ENCODE measurements at regions not wholly inside any gene's neighbourhood (a gene's known extent, or its start where the extent isn't known, plus 50 kb on each side); places are given as distances from the start of the nearest gene placed in this dataset.
"Not testable (repeated sequence)": the region's sequence is repeated elsewhere in the genome, so short reads cannot be mapped to it uniquely, and the experiment has no call there.

DNA sequence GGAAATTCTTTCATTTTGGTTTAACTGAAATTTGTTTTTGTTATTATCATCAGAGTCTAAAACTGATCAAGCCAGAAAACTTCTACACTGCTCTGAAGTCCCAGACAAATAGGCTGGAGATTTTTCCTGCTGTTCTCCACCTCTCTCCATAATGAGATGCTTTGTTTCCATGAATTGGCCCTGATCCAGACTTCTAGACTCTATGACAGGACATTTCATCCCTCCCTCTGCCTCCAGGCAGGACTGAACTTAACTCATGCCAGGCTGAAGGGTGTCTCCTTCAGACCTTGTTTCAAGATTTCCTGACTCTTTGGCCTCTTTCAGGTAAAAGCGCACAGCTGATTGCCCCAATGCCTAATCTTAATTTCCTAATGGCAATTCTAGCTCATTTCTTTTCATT, 69.1 kb upstream of the HOXC13 start:
- Histone ChIP-seq H3K9me3 (ENCODE audit: control insufficient read depth, insufficient read depth, low read length) (no peaks in the 10 kb centered on the region), H3K27ac (ENCODE audit: low read depth, low read length) (no peak overlapping the region), H3K4me3 (ENCODE audit: low read depth, low read length) (no peak overlapping the region), H3K27me3 (ENCODE audit: control insufficient read depth, insufficient read depth, low read length) (peaks cover 15% of the 10 kb centered on the region)
- TF ChIP-seq, protein P1, sequence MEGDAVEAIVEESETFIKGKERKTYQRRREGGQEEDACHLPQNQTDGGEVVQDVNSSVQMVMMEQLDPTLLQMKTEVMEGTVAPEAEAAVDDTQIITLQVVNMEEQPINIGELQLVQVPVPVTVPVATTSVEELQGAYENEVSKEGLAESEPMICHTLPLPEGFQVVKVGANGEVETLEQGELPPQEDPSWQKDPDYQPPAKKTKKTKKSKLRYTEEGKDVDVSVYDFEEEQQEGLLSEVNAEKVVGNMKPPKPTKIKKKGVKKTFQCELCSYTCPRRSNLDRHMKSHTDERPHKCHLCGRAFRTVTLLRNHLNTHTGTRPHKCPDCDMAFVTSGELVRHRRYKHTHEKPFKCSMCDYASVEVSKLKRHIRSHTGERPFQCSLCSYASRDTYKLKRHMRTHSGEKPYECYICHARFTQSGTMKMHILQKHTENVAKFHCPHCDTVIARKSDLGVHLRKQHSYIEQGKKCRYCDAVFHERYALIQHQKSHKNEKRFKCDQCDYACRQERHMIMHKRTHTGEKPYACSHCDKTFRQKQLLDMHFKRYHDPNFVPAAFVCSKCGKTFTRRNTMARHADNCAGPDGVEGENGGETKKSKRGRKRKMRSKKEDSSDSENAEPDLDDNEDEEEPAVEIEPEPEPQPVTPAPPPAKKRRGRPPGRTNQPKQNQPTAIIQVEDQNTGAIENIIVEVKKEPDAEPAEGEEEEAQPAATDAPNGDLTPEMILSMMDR (IDR thresholded peaks at IDR 0.05; ENCODE audit: low read depth, low read length), result no peak
- ChIA-PET CTCF (no interaction called here), POLR2A (no interaction called here)
- DNase-seq (ENCODE audit: low read depth, low spot score), result no peak

DNA sequence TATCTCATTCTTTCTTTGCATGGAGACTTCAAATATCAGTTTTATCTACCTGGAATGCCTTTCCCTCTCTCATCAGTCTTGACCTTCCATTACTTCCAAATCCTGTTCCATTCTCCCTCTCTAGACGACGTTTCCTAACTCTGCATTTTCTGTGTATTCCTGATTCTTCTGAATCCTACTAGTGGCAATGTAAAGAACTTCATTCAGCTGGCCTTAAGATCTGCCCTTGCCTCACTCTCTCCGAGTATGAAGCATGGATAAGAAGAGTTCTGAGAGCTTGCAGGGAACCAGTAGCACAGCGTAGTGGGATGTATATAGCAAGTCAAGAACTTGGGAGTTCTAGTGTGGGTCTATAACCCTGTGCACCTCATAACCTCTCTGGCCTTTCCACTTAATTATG, 68.5 kb upstream of the HOXC13 start:
- no peak for DNase-seq (ENCODE audit: low read depth, low spot score)
- H3K4me3 ChIP-seq (ENCODE audit: low read depth, low read length), result no peak overlapping the region
- no peaks in the 10 kb centered on the region for H3K9me3 ChIP-seq (ENCODE audit: control insufficient read depth, insufficient read depth, low read length)
- H3K27ac ChIP-seq (ENCODE audit: low read depth, low read length), result no peak overlapping the region
- POLR2A ChIA-PET, result no interaction called here
- peaks cover 13% of the 10 kb centered on the region for H3K27me3 ChIP-seq (ENCODE audit: control insufficient read depth, insufficient read depth, low read length)
- CTCF ChIA-PET, result no interaction called here
- TF ChIP-seq, protein P1 (IDR thresholded peaks at IDR 0.05; ENCODE audit: low read depth, low read length), result no peak

DNA sequence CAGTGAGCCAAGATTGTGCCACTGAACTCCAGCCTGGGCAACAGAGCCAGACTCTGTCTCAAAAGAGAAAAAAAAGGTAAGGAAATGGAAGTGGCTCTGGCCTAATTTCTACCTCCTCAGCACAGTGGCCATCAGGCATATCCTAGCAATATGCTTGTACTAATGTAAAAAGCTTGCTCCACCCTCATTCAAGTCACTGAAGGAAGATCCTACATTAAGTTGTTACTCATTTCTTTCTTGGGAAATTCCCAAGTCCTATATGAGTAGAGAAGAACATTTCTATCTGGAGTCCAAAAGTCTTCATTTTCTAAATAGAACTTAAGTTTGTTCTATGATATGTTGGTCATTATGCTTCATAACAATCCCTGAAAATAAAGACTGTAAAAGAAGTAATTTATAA, 67.3 kb upstream of the HOXC13 start:
- no peak for DNase-seq (ENCODE audit: low read depth, low spot score)
- no peak overlapping the region for H3K4me3 ChIP-seq (ENCODE audit: low read depth, low read length)
- H3K27ac ChIP-seq (ENCODE audit: low read depth, low read length), result no peak overlapping the region
- H3K27me3 ChIP-seq (ENCODE audit: control insufficient read depth, insufficient read depth, low read length), result peaks cover 3% of the 10 kb centered on the region
- POLR2A ChIA-PET, result no interaction called here
- TF ChIP-seq, protein P1 (IDR thresholded peaks at IDR 0.05; ENCODE audit: low read depth, low read length), result no peak
- CTCF ChIA-PET, result no interaction called here
- H3K9me3 ChIP-seq (ENCODE audit: control insufficient read depth, insufficient read depth, low read length), result no peaks in the 10 kb centered on the region

DNA sequence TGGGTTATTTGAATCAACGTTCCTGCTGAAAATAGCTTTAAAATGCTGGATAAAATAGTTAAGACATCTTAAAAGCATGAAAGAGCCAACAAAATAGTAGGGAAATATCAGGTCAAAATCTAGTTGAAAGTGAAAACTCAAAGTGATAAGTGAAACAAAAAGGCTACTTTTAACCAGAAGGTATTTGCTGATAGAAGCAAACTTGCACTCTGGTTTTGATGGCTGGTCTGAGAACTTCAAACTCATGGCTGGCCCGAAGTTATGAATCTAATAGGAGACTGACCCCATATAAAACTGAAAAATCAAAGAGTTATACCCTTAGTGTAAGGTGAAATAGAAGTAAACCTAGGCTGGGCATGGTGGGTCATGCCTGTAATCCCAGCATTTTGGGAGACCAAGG, 66.3 kb upstream of the HOXC13 start:
- ChIA-PET POLR2A (no interaction called here), CTCF (no interaction called here)
- DNase-seq (ENCODE audit: low read depth, low spot score), result no peak
- Histone ChIP-seq H3K4me3 (ENCODE audit: low read depth, low read length) (no peak overlapping the region), H3K27me3 (ENCODE audit: control insufficient read depth, insufficient read depth, low read length) (peaks cover 3% of the 10 kb centered on the region), H3K27ac (ENCODE audit: low read depth, low read length) (no peak overlapping the region), H3K9me3 (ENCODE audit: control insufficient read depth, insufficient read depth, low read length) (no peaks in the 10 kb centered on the region)
- TF ChIP-seq, protein P1 (IDR thresholded peaks at IDR 0.05; ENCODE audit: low read depth, low read length), result no peak

DNA sequence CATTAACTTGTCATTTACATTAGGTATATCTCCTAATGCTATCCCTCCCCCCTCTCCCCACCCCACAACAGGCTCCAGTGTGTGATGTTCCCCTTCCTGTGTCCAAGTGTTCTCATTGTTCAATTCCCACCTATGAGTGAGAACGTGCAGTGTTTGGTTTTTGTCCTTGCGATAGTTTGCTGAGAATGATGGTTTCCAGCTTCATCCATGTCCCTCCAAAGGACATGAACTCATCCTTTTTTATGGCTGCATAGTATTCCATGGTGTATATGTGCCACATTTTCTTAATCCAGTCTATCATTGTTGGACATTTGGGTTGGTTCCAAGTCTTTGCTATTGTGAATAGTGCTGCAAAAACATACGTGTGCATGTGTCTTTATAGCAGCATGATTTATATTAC, 60.7 kb upstream of the HOXC13 start:
- DNase-seq (ENCODE audit: low read depth, low spot score); H3K27me3 ChIP-seq (ENCODE audit: control insufficient read depth, insufficient read depth, low read length); POLR2A ChIA-PET; H3K4me3 ChIP-seq (ENCODE audit: low read depth, low read length); H3K27ac ChIP-seq (ENCODE audit: low read depth, low read length); H3K9me3 ChIP-seq (ENCODE audit: control insufficient read depth, insufficient read depth, low read length); CTCF ChIA-PET: not testable (repeated sequence)

DNA sequence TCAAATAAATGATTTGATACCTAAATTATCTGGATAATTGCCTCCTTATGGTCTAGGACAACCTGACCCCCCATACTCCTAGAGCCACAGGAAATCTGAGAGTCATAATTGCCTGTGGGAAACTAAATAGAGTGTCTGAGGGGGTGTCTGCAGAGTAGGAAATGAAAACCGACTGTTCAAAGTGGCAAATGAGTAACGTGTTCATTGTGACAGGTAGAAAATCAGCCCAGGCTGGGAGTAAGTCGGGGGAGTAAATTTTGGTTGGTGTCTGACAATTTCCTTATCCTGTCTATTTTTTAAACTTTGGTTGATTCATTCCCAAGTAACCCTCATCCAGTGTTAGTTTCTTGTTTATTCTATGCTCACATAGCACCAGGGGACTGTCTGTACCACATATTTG, 51.6 kb upstream of the HOXC13 start:
- POLR2A ChIA-PET, result no interaction called here
- CTCF ChIA-PET, result interaction anchor here (1.3 kb wide), 1 partner anchor 141 kb away, joined by 4 read pairs; no protein-coding TSS in a partner anchor

More for the DNA sequence above, 51.6 kb upstream of the HOXC13 start:
- TF ChIP-seq, protein P1 (IDR thresholded peaks at IDR 0.05; ENCODE audit: low read depth, low read length), result no peak
- H3K4me3 ChIP-seq (ENCODE audit: low read depth, low read length), result no peak overlapping the region
- H3K27ac ChIP-seq (ENCODE audit: low read depth, low read length), result no peak overlapping the region
- no peaks in the 10 kb centered on the region for H3K9me3 ChIP-seq (ENCODE audit: control insufficient read depth, insufficient read depth, low read length)
- no peak for DNase-seq (ENCODE audit: low read depth, low spot score)
- peaks cover 9% of the 10 kb centered on the region for H3K27me3 ChIP-seq (ENCODE audit: control insufficient read depth, insufficient read depth, low read length)
